HEK293 (cell line): ENCODE measurements at regions not wholly inside any gene's neighbourhood (a gene's known extent, or its start where the extent isn't known, plus 50 kb on each side); places are given as distances from the start of the nearest gene placed in this dataset.
"Not testable (repeated sequence)": the region's sequence is repeated elsewhere in the genome, so short reads cannot be mapped to it uniquely, and the experiment has no call there.

Experiments
- CTCF ChIA-PET: fragments of 350-600 bp; formaldehyde crosslinking; extraction: SDS; loops from one replicate; lab custom pipeline; 2021; ENCODE audit warnings: antibody characterized with exemption; lab: Yijun Ruan, JAX
- POLR2A ChIA-PET: fragments of 300-600 bp; formaldehyde crosslinking; extraction: SDS; loops from one replicate; lab custom pipeline; 2020; ENCODE audit warnings: antibody characterized with exemption, inconsistent platforms; lab: Yijun Ruan, JAX
- H3K27ac ChIP-seq: fragments of 200-500 bp; sonication (Bioruptor generic); 2 replicates; pipeline ENCODE4 v1.5.1; 2014; ENCODE audit warnings: low read depth, low read length, control low read depth, inconsistent platforms; ENCODE audit errors: extremely low read depth
- H3K36me3 ChIP-seq, 2 experiments: fragments of 200-500 bp in 1 of 2; sonication (Bioruptor generic) in 1 of 2; 1 replicate in 1 of 2; 2 replicates in 1 of 2; pipeline ENCODE4 v1.5.1; 2014 to 2017; ENCODE audit warnings: inconsistent platforms in 2 of 2, low read length in 2 of 2; ENCODE audit not compliant: control insufficient read depth in 2 of 2, insufficient read depth in 1 of 2
- H3K4me1 ChIP-seq: fragments of 200-500 bp; sonication (Bioruptor generic); 2 replicates; pipeline ENCODE4 v1.5.1; 2014; ENCODE audit warnings: mild to moderate bottlenecking, low read length, inconsistent platforms; ENCODE audit not compliant: control insufficient read depth, insufficient read depth
- H3K4me3 ChIP-seq: 2 replicates; pipeline ENCODE4 v1.5.1; 2011; ENCODE audit warnings: low read depth, mild to moderate bottlenecking, control low read depth, low read length, moderate library complexity
- H3K9me3 ChIP-seq: fragments of 200-500 bp; sonication (Bioruptor generic); 2 replicates; pipeline ENCODE4 v1.5.1; 2014; ENCODE audit warnings: low read depth, low read length, inconsistent platforms; ENCODE audit not compliant: control insufficient read depth, insufficient read depth
- ATF2 ChIP-seq: fragments of 450-650 bp; formaldehyde crosslinking; IDR thresholded peaks from 2 replicates; pipeline ENCODE4 v1.5.1; 2016; ENCODE audit warnings: missing biosample characterization, missing genetic modification characterization, low read depth
- BCL11B ChIP-seq: fragments of 450-650 bp; formaldehyde crosslinking; IDR thresholded peaks from 2 replicates; pipeline ENCODE4 v1.5.1; 2016; ENCODE audit warnings: low read depth, missing biosample characterization, missing genetic modification characterization
- KLF7 ChIP-seq: fragments of 450-650 bp; formaldehyde crosslinking; IDR thresholded peaks from 2 replicates; pipeline ENCODE4 v1.5.1; 2016; ENCODE audit warnings: missing biosample characterization, missing genetic modification characterization, borderline replicate concordance
- ZBTB7A ChIP-seq: fragments of 450-650 bp; formaldehyde crosslinking; IDR thresholded peaks from 2 replicates; pipeline ENCODE4 v1.5.1; 2016; ENCODE audit warnings: low read depth, missing biosample characterization, missing genetic modification characterization
- ZEB2 ChIP-seq: fragments of 450-650 bp; formaldehyde crosslinking; IDR thresholded peaks from 2 replicates; pipeline ENCODE4 v1.5.1; 2016; ENCODE audit warnings: missing biosample characterization, missing genetic modification characterization
- ZNF132 ChIP-seq: fragments of 450-650 bp; formaldehyde crosslinking; IDR thresholded peaks from 2 replicates; pipeline ENCODE4 v1.5.1; 2017; ENCODE audit warnings: missing biosample characterization, missing genetic modification characterization, borderline replicate concordance
- ZNF19 ChIP-seq: fragments of 450-650 bp; formaldehyde crosslinking; IDR thresholded peaks from 2 replicates; pipeline ENCODE4; 2016; ENCODE audit warnings: missing biosample characterization, missing genetic modification characterization, low read depth
- ZNF214 ChIP-seq: fragments of 450-650 bp; formaldehyde crosslinking; IDR thresholded peaks from 2 replicates; pipeline ENCODE4 v1.5.1; 2017; ENCODE audit warnings: missing biosample characterization, mild to moderate bottlenecking, missing genetic modification characterization, borderline replicate concordance
- ZNF221 ChIP-seq: fragments of 450-650 bp; formaldehyde crosslinking; IDR thresholded peaks from 2 replicates; pipeline ENCODE4 v1.5.1; 2017; ENCODE audit warnings: missing biosample characterization, missing genetic modification characterization, borderline replicate concordance
- ZNF266 ChIP-seq: fragments of 450-650 bp; formaldehyde crosslinking; IDR thresholded peaks from 2 replicates; pipeline ENCODE4 v1.5.1; 2016; ENCODE audit warnings: missing biosample characterization, missing genetic modification characterization, low read depth
- ZNF302 ChIP-seq: fragments of 450-650 bp; formaldehyde crosslinking; IDR thresholded peaks from 2 replicates; pipeline ENCODE4 v1.5.1; 2016; ENCODE audit warnings: missing biosample characterization, missing genetic modification characterization, low read depth
- ZNF398 ChIP-seq: fragments of 450-650 bp; formaldehyde crosslinking; IDR thresholded peaks from 2 replicates; pipeline ENCODE4 v1.5.1; 2017; ENCODE audit warnings: missing biosample characterization, missing genetic modification characterization
- ZNF514 ChIP-seq: fragments of 450-650 bp; formaldehyde crosslinking; IDR thresholded peaks from 2 replicates; pipeline ENCODE4 v1.5.1; 2016; ENCODE audit warnings: missing biosample characterization, missing genetic modification characterization
- ZNF629 ChIP-seq: fragments of 450-650 bp; formaldehyde crosslinking; IDR thresholded peaks from 2 replicates; pipeline ENCODE4 v1.5.1; 2017; ENCODE audit warnings: missing biosample characterization, missing genetic modification characterization
- TF ChIP-seq, protein P1 (sequence below): fragments of 450-650 bp; formaldehyde crosslinking; IDR thresholded peaks from 2 replicates; pipeline ENCODE4 v1.5.1; 2016; ENCODE audit warnings: missing biosample characterization, missing genetic modification characterization, low read depth
- TF ChIP-seq, protein P2 (sequence below): fragments of 450-650 bp; formaldehyde crosslinking; IDR thresholded peaks from 2 replicates; pipeline ENCODE4 v1.5.1; 2017; ENCODE audit warnings: missing biosample characterization, missing genetic modification characterization

DNA sequence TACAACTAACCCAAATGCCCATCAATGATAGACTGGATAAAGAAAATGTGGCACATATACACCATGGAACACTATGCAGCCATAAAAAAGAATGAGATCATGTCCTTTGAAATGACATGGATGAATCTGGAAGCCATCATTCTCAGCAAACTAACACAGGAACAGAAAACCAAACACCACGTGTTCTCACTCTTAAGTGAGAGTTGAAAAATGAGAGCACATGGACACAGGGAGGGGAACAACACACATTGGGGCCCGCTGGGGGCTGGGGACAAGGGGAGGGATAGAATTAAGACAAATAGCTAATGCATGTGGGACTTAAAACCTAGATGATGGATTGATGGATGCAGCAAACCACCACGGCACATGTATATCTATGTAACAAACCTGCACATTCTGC lies 764.7 kb upstream of the STXBP6 start:
- H3K9me3 ChIP-seq, H3K36me3 ChIP-seq, CTCF ChIA-PET, POLR2A ChIA-PET, H3K27ac ChIP-seq, H3K4me3 ChIP-seq, H3K4me1 ChIP-seq: not testable (repeated sequence)

DNA sequence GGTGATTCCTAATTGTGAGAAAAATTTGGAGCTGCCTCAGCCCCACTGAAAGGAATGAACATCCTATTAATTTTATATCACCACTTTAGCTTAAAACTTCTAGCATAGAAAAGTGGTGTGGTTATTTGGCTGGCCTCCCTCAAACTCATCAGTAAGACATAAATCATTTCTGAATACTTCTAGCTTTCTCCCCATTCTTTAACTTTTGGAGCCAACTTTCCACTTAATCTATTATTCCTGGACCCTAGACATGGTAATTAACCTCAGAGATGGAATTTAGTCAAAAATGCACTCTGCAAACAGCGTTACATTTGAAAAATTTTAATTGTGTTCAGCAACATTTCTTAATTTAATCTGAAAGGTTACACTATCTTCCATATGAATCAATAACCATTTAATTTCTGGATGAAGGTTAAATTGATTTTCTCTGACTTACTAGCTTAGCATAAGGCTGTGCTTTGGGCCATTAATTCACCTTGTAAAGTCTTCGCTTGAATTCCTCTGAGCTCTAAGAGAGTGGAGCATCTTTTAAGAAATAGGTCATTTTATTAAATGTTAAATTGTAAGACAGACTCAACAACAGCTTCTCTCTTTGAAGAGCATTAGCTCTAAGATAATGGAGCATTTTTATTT lies 753.6 kb upstream of the STXBP6 start:
- Histone ChIP-seq H3K36me3 (no peaks in the 10 kb centered on the region), H3K4me1 (no peaks in the 10 kb centered on the region), H3K4me3 (no peak overlapping the region), H3K9me3 (no peaks in the 10 kb centered on the region), H3K27ac (no peak overlapping the region)
- CTCF ChIA-PET = no interaction called here
- TF ChIP-seq KLF7 (tag by site-specific recombination) (no peak), ZNF514 (tag by site-specific recombination) (no peak), ZNF266 (tag by site-specific recombination) (no peak), ZNF214 (tag by site-specific recombination) (no peak)
- POLR2A ChIA-PET = no interaction called here

DNA sequence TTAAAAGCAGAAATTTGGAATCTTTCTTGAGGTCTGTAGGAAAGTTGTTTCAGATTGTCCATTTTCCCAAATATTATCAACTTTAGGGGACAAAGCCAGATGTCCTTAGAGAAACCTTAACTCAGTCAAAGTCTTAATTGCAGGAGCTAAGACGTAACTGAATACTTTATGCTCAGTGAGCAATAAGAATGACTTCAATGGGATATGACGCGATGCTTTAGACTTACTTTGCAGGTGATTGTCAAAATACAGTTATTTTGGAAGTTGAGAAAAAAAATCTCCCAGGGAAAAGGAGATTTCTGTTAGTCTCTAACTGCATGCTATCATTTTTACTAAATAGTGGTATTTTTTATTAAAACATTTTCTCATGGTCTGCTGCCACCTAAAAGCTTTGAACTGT lies 750.9 kb upstream of the STXBP6 start:
- Histone ChIP-seq H3K4me3 (no peak overlapping the region), H3K36me3 (no peaks in the 10 kb centered on the region), H3K27ac (no peak overlapping the region), H3K4me1 (no peaks in the 10 kb centered on the region), H3K9me3 (no peaks in the 10 kb centered on the region)
- ChIA-PET POLR2A (no interaction called here), CTCF (interaction anchor here (0.8 kb wide), 1 partner anchor 208 kb away, joined by 3 read pairs; no protein-coding TSS in a partner anchor)
- TF ChIP-seq ZNF19 (tag by site-specific recombination) (no peak), ZNF221 (tag by site-specific recombination) (no peak), ZNF214 (tag by site-specific recombination) (no peak), ZNF629 (tag by site-specific recombination) (no peak), BCL11B (tag by site-specific recombination) (no peak), ZBTB7A (no peak), ZNF302 (tag by site-specific recombination) (no peak)
- TF ChIP-seq, protein P1, sequence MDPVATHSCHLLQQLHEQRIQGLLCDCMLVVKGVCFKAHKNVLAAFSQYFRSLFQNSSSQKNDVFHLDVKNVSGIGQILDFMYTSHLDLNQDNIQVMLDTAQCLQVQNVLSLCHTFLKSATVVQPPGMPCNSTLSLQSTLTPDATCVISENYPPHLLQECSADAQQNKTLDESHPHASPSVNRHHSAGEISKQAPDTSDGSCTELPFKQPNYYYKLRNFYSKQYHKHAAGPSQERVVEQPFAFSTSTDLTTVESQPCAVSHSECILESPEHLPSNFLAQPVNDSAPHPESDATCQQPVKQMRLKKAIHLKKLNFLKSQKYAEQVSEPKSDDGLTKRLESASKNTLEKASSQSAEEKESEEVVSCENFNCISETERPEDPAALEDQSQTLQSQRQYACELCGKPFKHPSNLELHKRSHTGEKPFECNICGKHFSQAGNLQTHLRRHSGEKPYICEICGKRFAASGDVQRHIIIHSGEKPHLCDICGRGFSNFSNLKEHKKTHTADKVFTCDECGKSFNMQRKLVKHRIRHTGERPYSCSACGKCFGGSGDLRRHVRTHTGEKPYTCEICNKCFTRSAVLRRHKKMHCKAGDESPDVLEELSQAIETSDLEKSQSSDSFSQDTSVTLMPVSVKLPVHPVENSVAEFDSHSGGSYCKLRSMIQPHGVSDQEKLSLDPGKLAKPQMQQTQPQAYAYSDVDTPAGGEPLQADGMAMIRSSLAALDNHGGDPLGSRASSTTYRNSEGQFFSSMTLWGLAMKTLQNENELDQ (tag by site-specific recombination) = no peak
- TF ChIP-seq, protein P2, sequence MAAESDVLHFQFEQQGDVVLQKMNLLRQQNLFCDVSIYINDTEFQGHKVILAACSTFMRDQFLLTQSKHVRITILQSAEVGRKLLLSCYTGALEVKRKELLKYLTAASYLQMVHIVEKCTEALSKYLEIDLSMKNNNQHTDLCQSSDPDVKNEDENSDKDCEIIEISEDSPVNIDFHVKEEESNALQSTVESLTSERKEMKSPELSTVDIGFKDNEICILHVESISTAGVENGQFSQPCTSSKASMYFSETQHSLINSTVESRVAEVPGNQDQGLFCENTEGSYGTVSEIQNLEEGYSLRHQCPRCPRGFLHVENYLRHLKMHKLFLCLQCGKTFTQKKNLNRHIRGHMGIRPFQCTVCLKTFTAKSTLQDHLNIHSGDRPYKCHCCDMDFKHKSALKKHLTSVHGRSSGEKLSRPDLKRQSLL = no peak

DNA sequence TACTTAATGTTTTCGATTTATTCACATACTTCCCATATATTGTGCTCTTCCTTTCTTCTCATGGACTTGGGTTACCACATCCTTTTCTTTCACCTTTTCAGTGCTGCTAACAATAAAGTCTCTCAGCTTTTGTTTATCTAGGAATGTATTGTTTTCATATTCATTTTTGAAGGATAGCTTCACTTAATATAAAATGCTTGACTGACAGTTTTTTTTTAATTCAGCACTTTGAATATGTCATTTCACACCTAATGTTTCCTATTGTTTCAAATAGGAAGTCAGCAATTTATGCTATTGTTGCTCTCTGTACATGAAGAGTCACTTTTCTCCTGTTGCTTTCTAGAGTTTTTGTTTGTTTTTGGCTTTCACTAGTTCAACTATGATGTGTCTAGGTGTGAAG lies 738.3 kb upstream of the STXBP6 start:
- TF ChIP-seq ZEB2 (tag by site-specific recombination) (no peak), ATF2 (tag by site-specific recombination) (no peak), ZNF398 (no peak), ZNF132 (tag by site-specific recombination) (no peak)
- no peaks in the 10 kb centered on the region for H3K36me3 ChIP-seq
- no peak overlapping the region for H3K27ac ChIP-seq
- no peaks in the 10 kb centered on the region for H3K4me1 ChIP-seq
- ChIA-PET CTCF (no interaction called here), POLR2A (no interaction called here)
- no peaks in the 10 kb centered on the region for H3K9me3 ChIP-seq
- no peak overlapping the region for H3K4me3 ChIP-seq
